GM19239 (cell line): ENCODE measurements at regions not wholly inside any gene's neighbourhood (a gene's known extent, or its start where the extent isn't known, plus 50 kb on each side); places are given as distances from the start of the nearest gene placed in this dataset.

Experiments used
- DNase-seq: peaks from one replicate; pipeline ENCODE4 v3.0.0; 2011; ENCODE audit warnings: low spot score; ENCODE audit not compliant: insufficient read length
- FAIRE-seq: peaks from 2 replicates; lab custom pipeline; 2011; peaks lifted over from hg19 to GRCh38; lab: Jason Lieb, UNC

DNA sequence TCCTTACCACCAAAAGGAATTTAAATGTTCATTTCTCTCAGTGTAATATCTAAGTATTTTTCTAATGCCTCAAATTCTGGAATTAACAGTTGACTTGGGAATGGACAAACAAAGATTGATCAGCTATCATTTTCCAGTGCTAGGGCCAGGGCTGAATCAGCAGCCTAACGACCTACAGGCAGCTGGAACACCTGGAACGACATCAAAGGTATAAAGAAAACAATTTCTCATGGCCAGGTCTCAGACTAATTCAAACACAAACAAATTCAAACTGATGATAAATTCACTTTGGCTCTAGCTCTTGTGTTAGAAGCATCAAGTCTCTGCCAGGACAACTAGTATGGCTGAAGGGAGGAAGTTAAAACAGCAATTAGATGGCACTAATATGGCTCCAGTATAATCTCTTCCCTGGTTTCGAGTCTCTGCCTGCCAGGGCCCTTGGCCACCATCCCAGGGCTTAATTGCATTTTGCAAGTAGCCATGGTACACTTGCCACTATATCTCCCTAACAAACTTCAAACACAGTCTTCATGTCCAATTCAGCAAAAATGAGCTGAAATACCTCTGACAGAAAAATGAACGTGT, 70.2 kb upstream of the FSHR start:
- FAIRE-seq (no peak), DNase-seq (no peak)

DNA sequence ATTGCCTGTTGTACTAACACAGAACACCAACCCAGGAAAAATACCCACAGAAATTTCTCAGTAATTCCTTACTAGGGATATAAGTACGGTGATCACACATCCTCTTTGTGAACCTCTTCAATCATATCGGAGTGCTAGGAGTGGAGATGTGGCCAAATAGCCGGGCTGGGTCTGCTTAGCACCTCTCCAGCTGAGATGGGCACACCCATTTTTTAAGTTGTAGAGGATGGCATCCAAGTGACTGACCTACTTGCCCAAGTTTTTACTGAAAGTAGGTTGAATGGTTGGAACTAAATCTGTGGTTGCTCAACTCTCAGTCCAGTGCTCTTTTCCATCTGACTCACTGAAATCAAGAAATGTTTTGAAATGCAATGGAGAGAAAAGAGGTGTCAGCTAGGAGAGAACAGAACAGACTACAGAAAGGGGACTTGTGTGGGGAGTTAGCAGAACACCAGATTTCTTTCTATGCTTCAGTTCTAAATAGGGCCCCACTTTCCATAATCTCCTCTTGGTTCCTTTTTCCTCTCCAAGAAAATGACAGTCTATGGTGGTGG, 68.7 kb upstream of the FSHR start:
- no peak for FAIRE-seq
- DNase-seq, result no peak

DNA sequence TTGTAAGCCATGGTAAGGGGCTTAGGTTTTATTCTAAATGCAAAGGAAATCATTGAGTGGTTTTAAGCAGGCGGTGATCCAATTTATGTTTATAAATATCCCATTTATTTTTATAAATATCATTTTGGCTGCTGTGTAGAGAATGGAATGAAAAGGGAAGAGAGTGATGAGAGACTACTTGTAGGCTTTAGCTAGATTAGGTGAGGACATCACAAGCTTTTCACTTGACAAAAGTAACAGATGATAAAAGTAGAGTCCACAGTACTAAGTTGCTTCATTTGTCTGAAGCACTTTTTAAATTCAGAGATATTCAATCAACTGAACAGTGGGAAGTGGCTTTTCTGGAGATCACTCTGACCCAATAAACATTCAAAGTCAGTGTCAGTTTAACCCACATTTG, 65.4 kb upstream of the FSHR start:
- FAIRE-seq (no peak), DNase-seq (no peak)

DNA sequence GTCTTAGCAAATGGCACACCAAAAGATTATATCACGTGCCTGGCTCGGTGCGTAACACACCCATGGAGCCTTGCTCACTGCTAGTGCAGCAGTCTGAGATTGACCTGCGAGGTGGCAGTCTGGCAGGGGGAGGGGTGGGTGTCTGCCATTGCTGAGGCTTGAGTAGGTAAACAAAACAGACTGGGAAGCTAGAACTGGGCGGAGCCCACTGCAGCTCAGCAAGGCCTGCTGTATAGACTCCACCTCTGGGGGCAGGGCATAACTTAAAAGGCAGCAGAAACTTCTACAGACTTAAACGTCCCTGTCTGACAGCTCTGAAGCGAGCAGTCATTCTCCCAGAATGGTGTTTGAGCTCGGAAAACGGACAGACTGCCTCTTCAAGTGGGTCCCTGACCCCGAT, 55.9 kb upstream of the FSHR start:
- no peak for DNase-seq
- FAIRE-seq, result no peak

DNA sequence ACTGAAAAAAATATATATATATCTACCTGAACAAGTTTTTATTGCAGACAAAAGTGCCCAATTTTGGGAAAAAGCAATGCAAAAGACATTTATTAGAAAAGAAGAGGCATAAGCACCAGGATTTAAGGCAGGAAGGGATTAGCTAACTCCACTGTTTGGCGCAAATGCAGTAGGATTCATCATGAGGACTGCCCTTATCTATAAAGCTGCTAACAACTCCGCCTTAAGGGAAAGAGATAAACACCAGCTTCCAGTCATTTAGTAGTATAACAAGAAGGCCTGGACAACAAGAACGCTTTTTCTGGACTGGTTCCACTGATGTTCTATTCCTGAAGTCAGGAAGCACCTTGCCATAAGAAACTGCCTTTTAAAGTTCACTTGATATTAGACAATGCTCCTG, 52.9 kb upstream of the FSHR start:
- DNase-seq (no peak), FAIRE-seq (no peak)
